ENCODE measurements at regions not wholly inside any gene's neighbourhood (a gene's known extent, or its start where the extent isn't known, plus 50 kb on each side); places are given as distances from the start of the nearest gene placed in this dataset.

DNA sequence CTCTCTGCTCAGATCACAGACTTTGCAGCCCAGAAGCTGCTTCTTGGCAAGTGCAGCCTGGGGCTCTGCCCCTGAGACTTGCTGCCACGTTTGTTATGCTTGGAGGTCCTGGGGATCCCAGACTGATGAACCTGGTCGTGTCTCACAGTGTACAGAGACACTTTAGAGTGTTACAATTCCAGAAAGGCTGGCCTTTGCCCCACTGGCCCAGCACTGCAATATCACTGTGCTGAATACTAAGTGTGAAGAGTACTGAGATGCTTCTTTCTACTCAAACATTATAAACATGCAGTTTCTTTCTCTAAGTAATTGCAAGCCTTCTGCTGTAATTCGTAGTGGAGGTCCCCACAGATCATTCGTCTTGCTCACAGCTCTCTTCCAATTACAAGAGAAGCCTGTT is 133.2 kb downstream of the MAP3K21 start:
- Histone ChIP-seq H3K9me3 (ENCODE audit: control insufficient read depth in 4 of 4, insufficient read depth in 3 of 4, low read length in 3 of 4) (peaks cover 0 to 7% (median 2%) of the 10 kb centered on the region in 4 donors), H3K9ac (ENCODE audit: insufficient read depth in 1 of 2, low read length in 2 of 2) (no peak overlapping the region), H3K4me1 (ENCODE audit: control insufficient read depth in 5 of 5, insufficient read depth in 5 of 5, low read length in 5 of 5) (peaks cover 0 to 6% (median 0%) of the 10 kb centered on the region in 5 donors), H3K36me3 (ENCODE audit: control insufficient read depth in 4 of 4, insufficient read depth in 4 of 4, low read length in 4 of 4) (no peaks in the 10 kb centered on the region), H3K27ac (ENCODE audit: low read depth in 1 of 2, low read length in 1 of 2) (no peak overlapping the region), H3K4me3 (no peak overlapping the region), H3K27me3 (ENCODE audit: control insufficient read depth in 3 of 3, insufficient read depth in 3 of 3, low read length in 2 of 3) (no peaks in the 10 kb centered on the region)
- DNase-seq (no peak), ATAC-seq (ENCODE audit: insufficient read depth, low FRiP score) (no peak)
- TF ChIP-seq, protein P1, sequence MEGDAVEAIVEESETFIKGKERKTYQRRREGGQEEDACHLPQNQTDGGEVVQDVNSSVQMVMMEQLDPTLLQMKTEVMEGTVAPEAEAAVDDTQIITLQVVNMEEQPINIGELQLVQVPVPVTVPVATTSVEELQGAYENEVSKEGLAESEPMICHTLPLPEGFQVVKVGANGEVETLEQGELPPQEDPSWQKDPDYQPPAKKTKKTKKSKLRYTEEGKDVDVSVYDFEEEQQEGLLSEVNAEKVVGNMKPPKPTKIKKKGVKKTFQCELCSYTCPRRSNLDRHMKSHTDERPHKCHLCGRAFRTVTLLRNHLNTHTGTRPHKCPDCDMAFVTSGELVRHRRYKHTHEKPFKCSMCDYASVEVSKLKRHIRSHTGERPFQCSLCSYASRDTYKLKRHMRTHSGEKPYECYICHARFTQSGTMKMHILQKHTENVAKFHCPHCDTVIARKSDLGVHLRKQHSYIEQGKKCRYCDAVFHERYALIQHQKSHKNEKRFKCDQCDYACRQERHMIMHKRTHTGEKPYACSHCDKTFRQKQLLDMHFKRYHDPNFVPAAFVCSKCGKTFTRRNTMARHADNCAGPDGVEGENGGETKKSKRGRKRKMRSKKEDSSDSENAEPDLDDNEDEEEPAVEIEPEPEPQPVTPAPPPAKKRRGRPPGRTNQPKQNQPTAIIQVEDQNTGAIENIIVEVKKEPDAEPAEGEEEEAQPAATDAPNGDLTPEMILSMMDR (IDR thresholded peaks at IDR 0.05; ENCODE audit: control extremely low read depth, extremely low read depth): no peak
- WGBS, 2 donors: 58 to 72% methylated on average over 4 of the region's 4 CpGs

DNA sequence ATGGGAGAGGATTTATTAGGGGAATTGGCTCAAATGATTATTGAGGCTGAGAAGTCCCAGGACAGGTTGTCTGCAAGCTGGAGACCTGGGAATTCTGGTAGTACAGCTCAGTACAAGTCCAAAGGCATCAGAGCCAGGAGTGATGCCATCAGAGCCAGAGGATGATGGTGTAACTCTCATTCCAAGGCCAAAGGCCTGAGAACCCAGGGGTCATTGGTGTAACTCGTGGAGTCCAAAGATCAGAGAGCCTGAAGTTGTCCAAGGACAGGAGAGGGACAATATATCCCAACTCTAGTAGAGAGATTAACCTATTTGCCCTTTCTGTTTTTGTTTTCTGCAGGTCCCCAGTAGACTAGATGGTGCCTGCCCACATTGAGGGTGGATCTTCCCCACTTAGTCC is 134.3 kb downstream of the MAP3K21 start:
- no peak for ATAC-seq (ENCODE audit: insufficient read depth, low FRiP score)
- 36 to 77% methylated on average over 1 of the region's 1 CpG for WGBS, 2 donors

DNA sequence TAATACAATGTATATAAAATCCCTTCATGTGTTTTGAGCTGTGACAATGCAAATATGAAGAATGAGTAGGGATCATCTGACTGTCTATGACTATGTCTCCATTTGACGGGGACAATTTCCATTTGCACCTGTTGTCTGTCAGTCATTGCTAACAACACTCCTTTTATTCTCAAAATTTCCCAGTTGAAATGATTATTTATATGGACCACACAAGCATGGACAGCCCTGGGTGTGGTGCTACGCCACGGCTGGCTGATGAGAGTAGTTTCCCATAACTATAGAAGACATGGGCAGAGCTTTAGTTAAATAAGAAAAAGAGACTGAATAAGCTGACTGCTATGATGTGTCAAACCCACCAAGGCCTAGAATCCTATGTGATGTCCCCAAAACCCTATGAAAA is 135.8 kb downstream of the MAP3K21 start:
- H3K9ac ChIP-seq (ENCODE audit: insufficient read depth in 1 of 2, low read length in 2 of 2): no peak overlapping the region
- no peak for ATAC-seq (ENCODE audit: insufficient read depth, low FRiP score)
- no peak overlapping the region for H3K4me3 ChIP-seq
- peaks cover 0 to 10% (median 2%) of the 10 kb centered on the region in 4 donors for H3K9me3 ChIP-seq (ENCODE audit: control insufficient read depth in 4 of 4, insufficient read depth in 3 of 4, low read length in 3 of 4)
- H3K4me1 ChIP-seq (ENCODE audit: control insufficient read depth in 5 of 5, insufficient read depth in 5 of 5, low read length in 5 of 5): peaks cover 0 to 6% (median 0%) of the 10 kb centered on the region in 5 donors
- H3K27me3 ChIP-seq (ENCODE audit: control insufficient read depth in 3 of 3, insufficient read depth in 3 of 3, low read length in 2 of 3): no peaks in the 10 kb centered on the region
- H3K36me3 ChIP-seq (ENCODE audit: control insufficient read depth in 4 of 4, insufficient read depth in 4 of 4, low read length in 4 of 4): no peaks in the 10 kb centered on the region
- TF ChIP-seq, protein P1 (IDR thresholded peaks at IDR 0.05; ENCODE audit: control extremely low read depth, extremely low read depth): no peak
- no peak for DNase-seq
- no peak overlapping the region for H3K27ac ChIP-seq (ENCODE audit: low read depth in 1 of 2, low read length in 1 of 2)
- WGBS, 2 donors: 90 to 93% methylated on average over 3 of the region's 3 CpGs

More for the DNA sequence above, 134.3 kb downstream of the MAP3K21 start:
- Histone ChIP-seq H3K27ac (ENCODE audit: low read depth in 1 of 2, low read length in 1 of 2) (no peak overlapping the region), H3K36me3 (ENCODE audit: control insufficient read depth in 4 of 4, insufficient read depth in 4 of 4, low read length in 4 of 4) (no peaks in the 10 kb centered on the region), H3K4me1 (ENCODE audit: control insufficient read depth in 5 of 5, insufficient read depth in 5 of 5, low read length in 5 of 5) (peaks cover 0 to 6% (median 0%) of the 10 kb centered on the region in 5 donors), H3K4me3 (no peak overlapping the region), H3K9ac (ENCODE audit: insufficient read depth in 1 of 2, low read length in 2 of 2) (no peak overlapping the region), H3K9me3 (ENCODE audit: control insufficient read depth in 4 of 4, insufficient read depth in 3 of 4, low read length in 3 of 4) (peaks cover 0 to 10% (median 2%) of the 10 kb centered on the region in 4 donors), H3K27me3 (ENCODE audit: control insufficient read depth in 3 of 3, insufficient read depth in 3 of 3, low read length in 2 of 3) (no peaks in the 10 kb centered on the region)
- TF ChIP-seq, protein P1 (IDR thresholded peaks at IDR 0.05; ENCODE audit: control extremely low read depth, extremely low read depth): no peak
- no peak for DNase-seq

DNA sequence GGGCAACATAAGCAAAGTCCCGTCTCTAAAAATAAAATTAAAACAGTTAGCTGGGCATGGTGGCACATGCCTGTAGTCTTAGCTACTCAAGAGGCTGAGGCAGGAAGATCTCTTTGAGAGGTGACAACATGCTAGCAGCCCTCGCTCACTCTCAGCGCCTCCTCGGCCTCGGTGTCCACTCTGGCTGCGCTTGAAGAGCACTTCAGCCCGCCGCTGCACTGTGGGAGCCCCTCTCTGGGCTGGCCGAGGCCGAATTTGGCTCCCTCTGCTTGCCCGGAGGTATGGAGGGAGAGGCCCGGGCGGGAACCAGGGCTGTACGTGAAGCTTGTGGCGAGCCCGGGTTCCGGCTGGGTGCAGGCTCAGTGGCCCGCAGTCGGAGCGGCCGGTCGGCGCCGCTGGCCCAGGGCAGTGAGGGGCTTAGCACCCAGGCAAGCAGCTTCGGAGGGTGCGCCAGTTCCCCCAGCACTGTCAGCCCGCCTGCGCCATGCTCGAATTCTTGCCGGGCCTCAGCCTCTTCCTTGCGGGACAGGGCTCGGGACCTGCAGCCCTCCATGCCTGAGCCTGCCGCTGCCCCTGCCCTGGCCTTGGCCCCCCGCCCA is 138.3 kb downstream of the MAP3K21 start:
- Histone ChIP-seq H3K36me3 (ENCODE audit: control insufficient read depth in 4 of 4, insufficient read depth in 4 of 4, low read length in 4 of 4) (no peaks in the 10 kb centered on the region), H3K9ac (ENCODE audit: insufficient read depth in 1 of 2, low read length in 2 of 2) (no peak overlapping the region), H3K27ac (ENCODE audit: low read depth in 1 of 2, low read length in 1 of 2) (no peak overlapping the region), H3K27me3 (ENCODE audit: control insufficient read depth in 3 of 3, insufficient read depth in 3 of 3, low read length in 2 of 3) (no peaks in the 10 kb centered on the region), H3K4me3 (no peak overlapping the region), H3K9me3 (ENCODE audit: control insufficient read depth in 4 of 4, insufficient read depth in 3 of 4, low read length in 3 of 4) (peaks cover 0 to 10% (median 2%) of the 10 kb centered on the region in 4 donors), H3K4me1 (ENCODE audit: control insufficient read depth in 5 of 5, insufficient read depth in 5 of 5, low read length in 5 of 5) (no peaks in the 10 kb centered on the region)
- TF ChIP-seq, protein P1 (IDR thresholded peaks at IDR 0.05; ENCODE audit: control extremely low read depth, extremely low read depth): no peak
- DNase-seq (no peak), ATAC-seq (ENCODE audit: insufficient read depth, low FRiP score) (no peak)
- WGBS, 2 donors: 90 to 91% methylated on average over 34 of the region's 34 CpGs

Data from lung (tissue), 11 donors.